Neutrophil (primary cell): ENCODE measurements at regions not wholly inside any gene's neighbourhood (a gene's known extent, or its start where the extent isn't known, plus 50 kb on each side); places are given as distances from the start of the nearest gene placed in this dataset.

Experiments
- H3K27ac ChIP-seq: fragments of 200-600 bp; sonication (generic); 2 replicates; pipeline ENCODE4 v1.5.1; 2016; ENCODE audit warnings: mild to moderate bottlenecking, moderate library complexity
- H3K27me3 ChIP-seq: fragments of 200-600 bp; sonication (generic); 2 replicates; pipeline ENCODE4 v1.6.0; 2016; ENCODE audit warnings: mild to moderate bottlenecking
- H3K36me3 ChIP-seq: fragments of 200-600 bp; sonication (generic); 2 replicates; pipeline ENCODE4 v1.5.1; 2017
- H3K4me1 ChIP-seq, 2 experiments: fragments of 200-600 bp in 1 of 2; sonication (generic) in 1 of 2; 1 replicate in 1 of 2; 2 replicates in 1 of 2; pipeline versions ENCODE4 v1.5.1 to v1.6.1; 2013 to 2016; ENCODE audit warnings: low read depth in 1 of 2, low read length in 1 of 2, mild to moderate bottlenecking in 1 of 2, moderate library complexity in 1 of 2; ENCODE audit not compliant: control insufficient read depth in 1 of 2, insufficient read depth in 1 of 2
- H3K4me3 ChIP-seq, 2 experiments: fragments of 200-600 bp in 1 of 2; sonication (generic) in 1 of 2; 1 replicate in 1 of 2; 2 replicates in 1 of 2; pipeline ENCODE4 v1.5.1; 2013 to 2016; ENCODE audit warnings: low read depth in 1 of 2, low read length in 1 of 2, mild to moderate bottlenecking in 1 of 2, moderate library complexity in 1 of 2
- H3K9me3 ChIP-seq: fragments of 200-600 bp; sonication (generic); 2 replicates; pipeline ENCODE4 v1.5.1; 2016
- TF ChIP-seq, protein P1 (sequence below): fragments of 200-600 bp; sonication (generic); IDR thresholded peaks from 2 replicates; pipeline ENCODE4 v1.5.1; 2016; ENCODE audit warnings: antibody characterized with exemption

GRCh38 chr3:141431411-141432378 lies 55.1 kb upstream of the RASA2 start:
- Histone ChIP-seq H3K36me3 (no peaks in the 10 kb centered on the region), H3K27ac (no peak overlapping the region), H3K9me3 (no peaks in the 10 kb centered on the region), H3K4me3 (no peak overlapping the region), H3K4me1 (peaks cover under 1% of the 10 kb centered on the region in 2 experiments), H3K27me3 (no peaks in the 10 kb centered on the region)
- TF ChIP-seq, protein P1, sequence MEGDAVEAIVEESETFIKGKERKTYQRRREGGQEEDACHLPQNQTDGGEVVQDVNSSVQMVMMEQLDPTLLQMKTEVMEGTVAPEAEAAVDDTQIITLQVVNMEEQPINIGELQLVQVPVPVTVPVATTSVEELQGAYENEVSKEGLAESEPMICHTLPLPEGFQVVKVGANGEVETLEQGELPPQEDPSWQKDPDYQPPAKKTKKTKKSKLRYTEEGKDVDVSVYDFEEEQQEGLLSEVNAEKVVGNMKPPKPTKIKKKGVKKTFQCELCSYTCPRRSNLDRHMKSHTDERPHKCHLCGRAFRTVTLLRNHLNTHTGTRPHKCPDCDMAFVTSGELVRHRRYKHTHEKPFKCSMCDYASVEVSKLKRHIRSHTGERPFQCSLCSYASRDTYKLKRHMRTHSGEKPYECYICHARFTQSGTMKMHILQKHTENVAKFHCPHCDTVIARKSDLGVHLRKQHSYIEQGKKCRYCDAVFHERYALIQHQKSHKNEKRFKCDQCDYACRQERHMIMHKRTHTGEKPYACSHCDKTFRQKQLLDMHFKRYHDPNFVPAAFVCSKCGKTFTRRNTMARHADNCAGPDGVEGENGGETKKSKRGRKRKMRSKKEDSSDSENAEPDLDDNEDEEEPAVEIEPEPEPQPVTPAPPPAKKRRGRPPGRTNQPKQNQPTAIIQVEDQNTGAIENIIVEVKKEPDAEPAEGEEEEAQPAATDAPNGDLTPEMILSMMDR = no peak

GRCh38 chr3:141432904-141433303 lies 53.9 kb upstream of the RASA2 start:
- Histone ChIP-seq H3K27me3 (no peaks in the 10 kb centered on the region), H3K36me3 (no peaks in the 10 kb centered on the region), H3K4me3 (no peak overlapping the region), H3K4me1 (no peaks in the 10 kb centered on the region), H3K27ac (no peak overlapping the region), H3K9me3 (no peaks in the 10 kb centered on the region)
- TF ChIP-seq, protein P1 = no peak

GRCh38 chr3:141434255-141434654 lies 52.6 kb upstream of the RASA2 start:
- H3K9me3 ChIP-seq = no peaks in the 10 kb centered on the region
- no peak overlapping the region for H3K4me3 ChIP-seq
- peaks cover 6% of the 10 kb centered on the region for H3K36me3 ChIP-seq
- H3K27me3 ChIP-seq = no peaks in the 10 kb centered on the region
- TF ChIP-seq, protein P1 = no peak
- H3K27ac ChIP-seq = no peak overlapping the region
- H3K4me1 ChIP-seq = no peaks in the 10 kb centered on the region

- Histone ChIP-seq H3K36me3 (peaks cover 6% of the 10 kb centered on the region), H3K4me3 (no peak overlapping the region), H3K27me3 (no peaks in the 10 kb centered on the region), H3K9me3 (no peaks in the 10 kb centered on the region), H3K27ac (no peak overlapping the region), H3K4me1 (peaks cover 2 to 3% of the 10 kb centered on the region in 2 experiments)
- TF ChIP-seq, protein P1 = no peak
Measured at GRCh38 chr3:141436180-141436579, 50.6 kb upstream of the RASA2 start.
